Transverse colon (tissue), 4 donors: ENCODE measurements at regions not wholly inside any gene's neighbourhood (a gene's known extent, or its start where the extent isn't known, plus 50 kb on each side); places are given as distances from the start of the nearest gene placed in this dataset.

ENCODE experiments used
- EP300 ChIP-seq: sonication (generic); formaldehyde crosslinking; IDR thresholded peaks from one replicate; pipeline ENCODE4 v1.6.1; 2017; ENCODE audit warnings: antibody characterized with exemption, low read depth
- POLR2A ChIP-seq: fragments of 450-650 bp; IDR thresholded peaks from one replicate; pipeline ENCODE4 v1.6.1; 2016; ENCODE audit warnings: antibody characterized with exemption, mild to moderate bottlenecking, moderate library complexity
- POLR2AphosphoS5 ChIP-seq, 3 donors: sonication (generic); formaldehyde crosslinking; IDR thresholded peaks; one replicate each; pipeline ENCODE4 v1.6.1; 2016; ENCODE audit warnings: antibody characterized with exemption in 3 of 3
- TF ChIP-seq, protein P1 (sequence below), 5 experiments: fragments of 200-600 bp in 3 of 5; fragments of 450-650 bp in 2 of 5; sonication (generic) in 3 of 5; IDR thresholded peaks; 1 replicate in 2 of 5; 2 replicates in 3 of 5; pipeline ENCODE4 v1.5.1; 2016 to 2017; ENCODE audit warnings: antibody characterized with exemption in 5 of 5, inconsistent platforms in 3 of 5, mild to moderate bottlenecking in 2 of 5, moderate library complexity in 1 of 5

DNA sequence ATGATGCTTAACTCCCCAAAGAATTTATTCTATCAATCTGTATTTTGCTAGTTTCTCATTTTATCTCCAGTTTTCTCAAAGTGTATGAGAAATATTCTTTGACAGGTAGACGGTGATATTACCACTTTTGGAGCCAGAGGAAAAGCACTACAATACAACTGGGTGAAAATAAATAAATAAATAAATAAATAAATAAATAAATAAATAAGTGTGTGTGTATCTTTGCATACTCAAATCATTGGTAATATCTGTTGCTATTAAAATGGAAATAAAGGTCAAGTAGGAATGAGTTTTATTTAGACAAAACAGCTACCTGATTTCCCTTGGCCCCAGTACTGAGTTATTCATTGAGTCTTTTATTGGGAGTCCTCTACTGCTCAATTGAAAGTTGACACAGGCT is 114.3 kb downstream of the RBMX2 start:
- TF ChIP-seq, protein P1, sequence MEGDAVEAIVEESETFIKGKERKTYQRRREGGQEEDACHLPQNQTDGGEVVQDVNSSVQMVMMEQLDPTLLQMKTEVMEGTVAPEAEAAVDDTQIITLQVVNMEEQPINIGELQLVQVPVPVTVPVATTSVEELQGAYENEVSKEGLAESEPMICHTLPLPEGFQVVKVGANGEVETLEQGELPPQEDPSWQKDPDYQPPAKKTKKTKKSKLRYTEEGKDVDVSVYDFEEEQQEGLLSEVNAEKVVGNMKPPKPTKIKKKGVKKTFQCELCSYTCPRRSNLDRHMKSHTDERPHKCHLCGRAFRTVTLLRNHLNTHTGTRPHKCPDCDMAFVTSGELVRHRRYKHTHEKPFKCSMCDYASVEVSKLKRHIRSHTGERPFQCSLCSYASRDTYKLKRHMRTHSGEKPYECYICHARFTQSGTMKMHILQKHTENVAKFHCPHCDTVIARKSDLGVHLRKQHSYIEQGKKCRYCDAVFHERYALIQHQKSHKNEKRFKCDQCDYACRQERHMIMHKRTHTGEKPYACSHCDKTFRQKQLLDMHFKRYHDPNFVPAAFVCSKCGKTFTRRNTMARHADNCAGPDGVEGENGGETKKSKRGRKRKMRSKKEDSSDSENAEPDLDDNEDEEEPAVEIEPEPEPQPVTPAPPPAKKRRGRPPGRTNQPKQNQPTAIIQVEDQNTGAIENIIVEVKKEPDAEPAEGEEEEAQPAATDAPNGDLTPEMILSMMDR (IDR thresholded peaks at IDR 0.05): no peak
- no peak for TF ChIP-seq POLR2AphosphoS5 (IDR thresholded peaks at IDR 0.05)
- no peak for TF ChIP-seq POLR2A
- TF ChIP-seq EP300: no peak
